Endodermal cell (in vitro differentiated cells): ENCODE measurements at regions not wholly inside any gene's neighbourhood (a gene's known extent, or its start where the extent isn't known, plus 50 kb on each side); places are given as distances from the start of the nearest gene placed in this dataset.

Experiments
- DNase-seq: peaks from one replicate; pipeline ENCODE4 v3.0.0-alpha.2; 2017
- H3K27ac ChIP-seq: 2 replicates; pipeline ENCODE4 v1.5.1; 2013; ENCODE audit warnings: mild to moderate bottlenecking, low read depth, low read length, moderate library complexity
- H3K27me3 ChIP-seq: 2 replicates; pipeline ENCODE4 v1.6.1; 2013; ENCODE audit warnings: mild to moderate bottlenecking, low read length, moderate library complexity; ENCODE audit not compliant: insufficient read depth, control insufficient read depth, poor library complexity, severe bottlenecking
- H3K36me3 ChIP-seq: 2 replicates; pipeline ENCODE4 v1.7.0; 2013; ENCODE audit warnings: mild to moderate bottlenecking, low read length, moderate library complexity; ENCODE audit not compliant: control insufficient read depth, insufficient read depth
- H3K4me1 ChIP-seq: one replicate; pipeline ENCODE4 v1.7.0; 2013; ENCODE audit warnings: low read length; ENCODE audit not compliant: control insufficient read depth, insufficient read depth
- H3K4me3 ChIP-seq: 2 replicates; pipeline ENCODE4 v1.5.1; 2013; ENCODE audit warnings: mild to moderate bottlenecking, low read length, moderate library complexity
- H3K9ac ChIP-seq: 2 replicates; pipeline ENCODE4 v1.6.1; 2013; ENCODE audit warnings: mild to moderate bottlenecking, low read length, moderate library complexity; ENCODE audit not compliant: poor library complexity, severe bottlenecking; ENCODE audit errors: extremely low read depth
- H3K9me3 ChIP-seq: 2 replicates; pipeline ENCODE4 v1.6.1; 2013; ENCODE audit warnings: mild to moderate bottlenecking, low read length, moderate library complexity; ENCODE audit not compliant: control insufficient read depth
- H3K27ac Mint-ChIP-seq: 2 replicates; pipeline ENCODE4 v1.8.0; 2020; ENCODE audit warnings: mixed read lengths
- H3K27me3 Mint-ChIP-seq: 2 replicates; pipeline ENCODE4 v1.8.0; 2021; ENCODE audit warnings: mild to moderate bottlenecking, mixed read lengths; ENCODE audit not compliant: insufficient read depth
- H3K36me3 Mint-ChIP-seq: 2 replicates; pipeline ENCODE4 v1.8.0; 2020; ENCODE audit warnings: low read depth, mixed read lengths
- H3K4me1 Mint-ChIP-seq: 2 replicates; pipeline ENCODE4 v1.8.0; 2020; ENCODE audit warnings: mixed read lengths
- H3K4me3 Mint-ChIP-seq: 2 replicates; pipeline ENCODE4 v1.8.0; 2020; ENCODE audit warnings: mild to moderate bottlenecking, moderate library complexity, mixed read lengths
- H3K9me3 Mint-ChIP-seq: 2 replicates; pipeline ENCODE4 v1.8.0; 2020; ENCODE audit warnings: mild to moderate bottlenecking, mixed read lengths
- WGBS, 2 experiments: methylation state at CpG; one replicate each; pipeline versions ENCODE4 v1.1.5 to v1.1.7; 2013; ENCODE audit warnings: missing lambda C conversion rate in 2 of 2, mixed read lengths in 1 of 2; ENCODE audit not compliant: insufficient coverage in 1 of 2, insufficient read length in 1 of 2; 5-methylcytosine and 5-hydroxymethylcytosine counted together
- TF ChIP-seq, protein P1 (sequence below): fragments of 200-600 bp; sonication (generic); conservative IDR thresholded peaks from 2 replicates; pipeline ENCODE4 v1.5.0; 2021; ENCODE audit warnings: antibody characterized with exemption, mild to moderate bottlenecking

DNA sequence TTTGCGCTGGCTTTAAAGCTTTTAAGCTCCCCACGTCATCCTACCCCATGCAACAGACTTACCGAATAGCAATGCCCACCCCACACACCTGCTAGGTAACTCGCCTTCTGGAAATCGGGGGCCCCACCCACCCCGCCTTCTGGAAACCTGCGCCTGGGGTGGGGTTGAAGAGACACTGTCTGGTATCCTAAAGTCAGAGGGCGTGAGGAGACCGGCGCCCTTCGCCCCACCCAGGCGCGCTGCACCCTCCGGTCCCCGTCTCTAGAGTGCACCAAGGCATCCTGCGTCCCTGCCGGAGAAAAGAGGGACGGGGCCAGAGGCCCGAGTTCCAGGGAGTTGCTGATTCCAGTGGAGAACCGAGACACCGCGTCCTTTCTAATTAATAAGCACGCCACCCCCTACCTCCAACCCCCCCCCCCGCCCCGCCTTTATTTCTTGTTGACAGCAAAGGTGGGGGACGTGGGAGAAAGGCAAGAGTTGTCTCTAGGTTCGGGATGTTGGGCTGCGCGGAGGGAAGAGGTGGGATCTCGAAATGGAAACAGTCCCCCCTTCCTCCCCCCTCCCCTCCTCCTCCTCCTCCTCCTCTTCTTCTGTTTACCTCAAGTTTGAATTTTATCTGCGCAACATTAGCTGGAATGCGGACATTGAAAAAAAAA is 220.9 kb upstream of the MKLN1 start:
- peaks cover 4% of the 10 kb centered on the region for H3K4me1 ChIP-seq
- H3K36me3 Mint-ChIP-seq = no peaks in the 10 kb centered on the region
- WGBS, 2 experiments = 0% methylated on average over 2 to 25 of the region's 32 CpGs
- no peaks in the 10 kb centered on the region for H3K9me3 ChIP-seq
- peaks cover 33% of the 10 kb centered on the region for H3K27me3 ChIP-seq
- peak overlapping the region; percentile 85 for H3K4me3 ChIP-seq
- no peaks in the 10 kb centered on the region for H3K9me3 Mint-ChIP-seq
- peak overlapping the region; percentile 77 for H3K4me3 Mint-ChIP-seq
- no peak overlapping the region for H3K27ac ChIP-seq
- H3K4me1 Mint-ChIP-seq = peaks cover 27% of the 10 kb centered on the region
- DNase-seq = peak; percentile 79
- H3K27me3 Mint-ChIP-seq = peaks cover 36% of the 10 kb centered on the region
- H3K9ac ChIP-seq = peak overlapping the region; percentile 42
- no peaks in the 10 kb centered on the region for H3K36me3 ChIP-seq
- peak overlapping the region; percentile 75 for H3K27ac Mint-ChIP-seq
- TF ChIP-seq, protein P1, sequence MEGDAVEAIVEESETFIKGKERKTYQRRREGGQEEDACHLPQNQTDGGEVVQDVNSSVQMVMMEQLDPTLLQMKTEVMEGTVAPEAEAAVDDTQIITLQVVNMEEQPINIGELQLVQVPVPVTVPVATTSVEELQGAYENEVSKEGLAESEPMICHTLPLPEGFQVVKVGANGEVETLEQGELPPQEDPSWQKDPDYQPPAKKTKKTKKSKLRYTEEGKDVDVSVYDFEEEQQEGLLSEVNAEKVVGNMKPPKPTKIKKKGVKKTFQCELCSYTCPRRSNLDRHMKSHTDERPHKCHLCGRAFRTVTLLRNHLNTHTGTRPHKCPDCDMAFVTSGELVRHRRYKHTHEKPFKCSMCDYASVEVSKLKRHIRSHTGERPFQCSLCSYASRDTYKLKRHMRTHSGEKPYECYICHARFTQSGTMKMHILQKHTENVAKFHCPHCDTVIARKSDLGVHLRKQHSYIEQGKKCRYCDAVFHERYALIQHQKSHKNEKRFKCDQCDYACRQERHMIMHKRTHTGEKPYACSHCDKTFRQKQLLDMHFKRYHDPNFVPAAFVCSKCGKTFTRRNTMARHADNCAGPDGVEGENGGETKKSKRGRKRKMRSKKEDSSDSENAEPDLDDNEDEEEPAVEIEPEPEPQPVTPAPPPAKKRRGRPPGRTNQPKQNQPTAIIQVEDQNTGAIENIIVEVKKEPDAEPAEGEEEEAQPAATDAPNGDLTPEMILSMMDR = peak; percentile 15

DNA sequence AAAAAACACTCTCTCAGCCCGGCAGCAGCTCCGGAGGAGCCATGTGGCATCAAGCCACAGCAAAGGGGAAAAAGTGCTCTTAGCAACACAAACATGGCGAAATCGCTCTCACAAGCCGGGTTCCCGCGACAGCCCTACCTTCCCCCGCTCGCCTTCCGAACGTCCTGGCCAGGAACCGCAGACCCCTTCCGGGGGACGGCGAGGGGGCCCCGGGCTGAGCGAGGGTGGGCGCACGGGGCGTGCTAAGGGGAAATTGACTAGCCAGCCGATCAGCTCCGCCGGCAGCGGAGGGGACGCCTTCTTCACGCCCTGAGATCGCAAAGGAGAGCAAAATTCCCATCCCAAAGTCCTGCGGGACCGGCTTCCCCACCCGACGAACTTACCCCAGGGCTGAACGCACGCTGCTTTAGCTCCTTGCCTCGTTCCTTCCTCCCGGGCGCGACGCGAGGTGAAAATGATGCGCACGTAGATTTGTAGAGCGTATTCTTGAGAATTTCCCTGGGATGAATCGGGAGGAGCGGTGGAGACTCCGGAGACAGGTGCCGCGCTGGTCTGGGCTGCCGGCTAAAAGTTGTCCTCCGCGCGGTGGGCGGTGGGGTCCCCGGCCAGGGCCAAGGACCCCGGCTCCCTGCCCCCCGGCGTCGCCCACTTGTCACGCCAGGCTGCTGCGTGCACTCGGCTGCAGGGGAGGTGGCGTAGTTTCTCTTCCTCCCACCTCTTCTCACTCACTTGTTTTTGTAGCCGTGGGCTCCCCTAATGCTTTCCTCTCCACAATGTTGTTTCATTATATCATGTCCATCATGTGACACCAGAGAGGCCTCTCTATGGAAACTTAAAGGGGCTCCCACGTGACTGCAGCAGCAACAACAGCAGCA is 220.1 kb upstream of the MKLN1 start:
- Histone ChIP-seq H3K9me3 (no peaks in the 10 kb centered on the region), H3K27me3 (peaks cover 33% of the 10 kb centered on the region), H3K4me1 (peaks cover 4% of the 10 kb centered on the region), H3K9ac (peak overlapping the region; percentile 42), H3K4me3 (peak overlapping the region; percentile 85), H3K27ac (no peak overlapping the region), H3K36me3 (no peaks in the 10 kb centered on the region)
- TF ChIP-seq, protein P1 = no peak
- H3K4me1 Mint-ChIP-seq = peaks cover 27% of the 10 kb centered on the region
- peak; percentile 79 for DNase-seq
- no peaks in the 10 kb centered on the region for H3K36me3 Mint-ChIP-seq
- H3K27ac Mint-ChIP-seq = peak overlapping the region; percentile 75
- WGBS, 2 experiments = 1% methylated on average over 25 to 63 of the region's 63 CpGs
- peaks cover 36% of the 10 kb centered on the region for H3K27me3 Mint-ChIP-seq
- no peaks in the 10 kb centered on the region for H3K9me3 Mint-ChIP-seq
- H3K4me3 Mint-ChIP-seq = peak overlapping the region; percentile 77

DNA sequence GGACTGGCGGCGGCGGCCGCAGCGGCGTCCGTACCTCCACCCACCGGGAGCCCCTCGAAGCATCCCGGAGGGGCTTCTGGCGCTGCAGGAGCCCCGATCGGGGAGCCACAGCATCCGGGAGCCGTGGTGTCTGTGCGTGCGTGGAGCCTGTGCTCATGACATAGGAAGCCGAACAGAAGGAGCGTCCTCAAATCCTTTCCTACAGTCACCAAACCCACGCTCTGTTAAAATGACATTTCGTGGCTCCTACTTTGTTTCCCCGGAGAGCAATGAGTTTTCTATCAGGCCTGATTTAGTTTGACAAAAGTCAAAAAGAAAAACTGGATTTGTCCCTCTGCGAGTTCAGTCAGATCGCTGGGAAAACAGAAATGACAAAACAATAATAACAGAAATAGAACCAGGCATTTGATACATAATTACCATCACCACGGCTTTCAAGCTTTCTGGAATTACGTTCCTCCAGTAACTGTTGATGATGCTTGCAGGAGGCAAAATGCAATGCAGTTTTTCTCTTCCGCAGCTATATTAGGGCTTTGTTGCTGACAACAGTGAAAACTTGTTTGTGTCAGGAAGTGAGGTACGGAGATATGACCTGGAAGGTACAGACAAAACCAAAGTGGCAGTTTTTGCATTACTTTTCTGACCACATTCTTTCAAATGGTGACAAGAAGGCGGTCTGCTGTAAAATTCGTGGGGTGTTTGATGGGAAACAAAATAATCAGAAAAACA is 219.3 kb upstream of the MKLN1 start:
- Histone ChIP-seq H3K4me1 (peaks cover 4% of the 10 kb centered on the region), H3K27me3 (peaks cover 33% of the 10 kb centered on the region), H3K4me3 (peak overlapping the region; percentile 85), H3K27ac (no peak overlapping the region), H3K9ac (peak overlapping the region; percentile 42), H3K9me3 (no peaks in the 10 kb centered on the region), H3K36me3 (no peaks in the 10 kb centered on the region)
- H3K9me3 Mint-ChIP-seq = no peaks in the 10 kb centered on the region
- H3K4me1 Mint-ChIP-seq = peaks cover 27% of the 10 kb centered on the region
- TF ChIP-seq, protein P1 = no peak
- no peak overlapping the region for H3K27ac Mint-ChIP-seq
- peaks cover 36% of the 10 kb centered on the region for H3K27me3 Mint-ChIP-seq
- WGBS, 2 experiments = 15 to 33% methylated on average over 9 to 28 of the region's 30 CpGs
- H3K36me3 Mint-ChIP-seq = no peaks in the 10 kb centered on the region
- peak overlapping the region; percentile 77 for H3K4me3 Mint-ChIP-seq
- no peak for DNase-seq
